ENCODE measurements at regions not wholly inside any gene's neighbourhood (a gene's known extent, or its start where the extent isn't known, plus 50 kb on each side); places are given as distances from the start of the nearest gene placed in this dataset.

DNA sequence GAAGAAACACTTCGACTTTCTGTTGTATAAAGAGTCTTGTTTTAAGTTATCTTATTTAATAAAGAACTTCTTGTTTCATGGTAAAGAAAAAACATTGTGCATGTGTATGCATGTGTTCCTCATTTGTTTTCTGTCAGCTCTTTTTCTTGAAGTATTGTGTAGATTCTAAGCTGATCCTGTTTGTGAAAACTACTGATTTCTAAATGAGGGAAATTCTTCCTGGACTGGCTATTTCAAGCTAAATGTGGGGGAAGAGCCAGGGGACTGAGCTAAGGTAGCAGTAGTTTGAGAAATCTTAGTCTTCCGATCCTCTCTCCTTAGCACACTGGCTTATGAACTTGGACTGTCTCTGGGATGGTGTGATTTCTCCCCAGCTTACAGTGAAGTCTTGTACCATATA, 56.4 kb upstream of the RBMS1 start:
- whole genome bisulfite sequencing, result 74% methylated on average over 2 of the region's 2 CpGs
- Histone ChIP-seq H3K27me3 (no peaks in the 10 kb centered on the region), H3K27ac (no peak overlapping the region), H3K36me3 (no peaks in the 10 kb centered on the region), H3K9me3 (no peaks in the 10 kb centered on the region), H3K4me3 (no peak overlapping the region), H3K4me1 (no peaks in the 10 kb centered on the region)
- DNase-seq (ENCODE audit: low spot score in 2 of 2), result no peak
- TF ChIP-seq, protein P1, sequence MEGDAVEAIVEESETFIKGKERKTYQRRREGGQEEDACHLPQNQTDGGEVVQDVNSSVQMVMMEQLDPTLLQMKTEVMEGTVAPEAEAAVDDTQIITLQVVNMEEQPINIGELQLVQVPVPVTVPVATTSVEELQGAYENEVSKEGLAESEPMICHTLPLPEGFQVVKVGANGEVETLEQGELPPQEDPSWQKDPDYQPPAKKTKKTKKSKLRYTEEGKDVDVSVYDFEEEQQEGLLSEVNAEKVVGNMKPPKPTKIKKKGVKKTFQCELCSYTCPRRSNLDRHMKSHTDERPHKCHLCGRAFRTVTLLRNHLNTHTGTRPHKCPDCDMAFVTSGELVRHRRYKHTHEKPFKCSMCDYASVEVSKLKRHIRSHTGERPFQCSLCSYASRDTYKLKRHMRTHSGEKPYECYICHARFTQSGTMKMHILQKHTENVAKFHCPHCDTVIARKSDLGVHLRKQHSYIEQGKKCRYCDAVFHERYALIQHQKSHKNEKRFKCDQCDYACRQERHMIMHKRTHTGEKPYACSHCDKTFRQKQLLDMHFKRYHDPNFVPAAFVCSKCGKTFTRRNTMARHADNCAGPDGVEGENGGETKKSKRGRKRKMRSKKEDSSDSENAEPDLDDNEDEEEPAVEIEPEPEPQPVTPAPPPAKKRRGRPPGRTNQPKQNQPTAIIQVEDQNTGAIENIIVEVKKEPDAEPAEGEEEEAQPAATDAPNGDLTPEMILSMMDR (IDR thresholded peaks at IDR 0.05), result no peak
- TF ChIP-seq EP300 (IDR thresholded peaks at IDR 0.05), result no peak
- TF ChIP-seq POLR2AphosphoS5 (IDR thresholded peaks at IDR 0.05), result no peak
- no peak for TF ChIP-seq POLR2A (IDR thresholded peaks at IDR 0.05)

DNA sequence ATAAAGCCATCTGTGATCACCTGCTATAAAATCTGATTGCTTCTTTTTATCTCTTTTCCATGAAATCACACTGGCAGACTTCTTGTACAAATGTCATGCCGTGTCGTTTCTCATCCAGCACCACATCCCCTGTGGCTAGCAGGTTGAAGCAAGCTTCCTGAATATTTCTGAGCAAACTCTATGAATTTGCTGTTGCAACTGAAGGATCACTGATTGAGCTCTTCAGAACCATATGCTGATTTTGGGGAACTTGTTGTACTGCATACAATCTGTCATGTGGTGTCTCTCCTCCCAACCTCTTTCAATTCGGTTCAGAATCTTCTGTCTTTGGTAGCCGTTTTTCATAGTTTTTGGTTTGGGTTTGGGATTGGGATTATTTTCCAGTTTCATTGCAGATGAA, 57.7 kb upstream of the RBMS1 start:
- Histone ChIP-seq H3K4me3 (no peak overlapping the region), H3K9me3 (no peaks in the 10 kb centered on the region), H3K27ac (no peak overlapping the region), H3K36me3 (no peaks in the 10 kb centered on the region), H3K27me3 (no peaks in the 10 kb centered on the region), H3K4me1 (no peaks in the 10 kb centered on the region)
- WGBS, result 36% methylated on average over 4 of the region's 4 CpGs
- no peak for DNase-seq (ENCODE audit: low spot score in 2 of 2)
- TF ChIP-seq POLR2AphosphoS5 (IDR thresholded peaks at IDR 0.05) (no peak), POLR2A (IDR thresholded peaks at IDR 0.05) (no peak), EP300 (IDR thresholded peaks at IDR 0.05) (no peak)
- TF ChIP-seq, protein P1 (IDR thresholded peaks at IDR 0.05), result no peak

DNA sequence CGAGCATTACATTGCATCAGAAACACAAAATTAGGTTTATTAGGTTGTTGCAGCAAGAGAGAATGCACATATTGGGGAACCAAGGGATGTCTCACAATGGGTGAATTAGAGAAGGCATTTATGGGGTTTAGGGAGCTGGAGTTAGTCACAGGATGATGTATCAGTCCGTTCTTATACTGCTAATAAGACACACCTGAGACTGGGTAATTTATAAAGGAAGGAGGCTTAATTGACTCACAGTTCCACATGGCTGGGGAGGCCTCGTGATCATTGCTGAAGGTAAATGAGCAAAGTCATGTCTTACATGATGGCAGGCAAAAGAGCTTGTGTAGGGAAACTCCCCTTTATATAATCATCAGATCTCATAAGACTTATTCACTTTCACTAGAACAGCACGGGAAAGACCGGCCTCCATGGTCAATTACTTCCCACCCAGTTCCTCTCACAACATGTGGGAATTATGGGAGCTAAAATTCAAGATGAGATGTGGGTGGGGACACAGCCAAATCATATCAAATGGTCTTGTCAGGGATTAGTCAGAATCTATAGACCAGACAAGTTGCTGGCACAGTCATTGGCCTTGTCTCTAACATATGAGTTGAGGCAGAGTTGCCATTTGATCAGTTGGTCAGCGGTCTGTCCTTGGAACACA, 61.9 kb upstream of the RBMS1 start:
- no peaks in the 10 kb centered on the region for H3K9me3 ChIP-seq
- 93% methylated on average over 6 of the region's 6 CpGs for WGBS
- DNase-seq (ENCODE audit: low spot score in 2 of 2), result no peak
- no peak overlapping the region for H3K27ac ChIP-seq
- TF ChIP-seq EP300 (IDR thresholded peaks at IDR 0.05) (no peak), POLR2A (IDR thresholded peaks at IDR 0.05) (no peak), POLR2AphosphoS5 (IDR thresholded peaks at IDR 0.05) (no peak)
- TF ChIP-seq, protein P1 (IDR thresholded peaks at IDR 0.05), result no peak
- no peaks in the 10 kb centered on the region for H3K27me3 ChIP-seq
- no peaks in the 10 kb centered on the region for H3K4me1 ChIP-seq
- no peaks in the 10 kb centered on the region for H3K36me3 ChIP-seq
- no peak overlapping the region for H3K4me3 ChIP-seq

DNA sequence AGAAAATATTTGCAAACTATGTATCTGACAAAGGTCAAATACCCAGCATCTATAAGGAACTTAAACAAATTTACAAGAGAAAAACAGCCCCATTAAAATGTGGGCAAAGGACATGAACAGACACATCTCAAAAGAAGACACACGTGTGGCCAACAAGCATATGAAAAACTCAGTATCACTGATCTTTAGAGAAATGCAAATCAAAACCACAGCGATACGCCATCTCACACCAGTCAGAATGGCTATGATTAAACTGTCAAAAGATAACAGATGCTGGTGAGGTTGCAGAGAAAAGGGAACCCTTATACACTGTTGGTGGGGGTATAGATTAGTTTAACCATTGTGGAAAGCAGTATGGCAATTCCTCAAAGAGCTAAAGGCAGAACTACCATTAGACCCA, 64.3 kb upstream of the RBMS1 start:
- 52% methylated on average over 3 of the region's 3 CpGs for WGBS
- TF ChIP-seq, protein P1 (IDR thresholded peaks at IDR 0.05), result no peak
- TF ChIP-seq POLR2AphosphoS5 (IDR thresholded peaks at IDR 0.05) (no peak), POLR2A (IDR thresholded peaks at IDR 0.05) (no peak), EP300 (IDR thresholded peaks at IDR 0.05) (no peak)
- Histone ChIP-seq H3K27me3 (no peaks in the 10 kb centered on the region), H3K4me1 (no peaks in the 10 kb centered on the region), H3K4me3 (no peak overlapping the region), H3K36me3 (no peaks in the 10 kb centered on the region), H3K27ac (no peak overlapping the region), H3K9me3 (no peaks in the 10 kb centered on the region)
- DNase-seq (ENCODE audit: low spot score in 2 of 2), result no peak

DNA sequence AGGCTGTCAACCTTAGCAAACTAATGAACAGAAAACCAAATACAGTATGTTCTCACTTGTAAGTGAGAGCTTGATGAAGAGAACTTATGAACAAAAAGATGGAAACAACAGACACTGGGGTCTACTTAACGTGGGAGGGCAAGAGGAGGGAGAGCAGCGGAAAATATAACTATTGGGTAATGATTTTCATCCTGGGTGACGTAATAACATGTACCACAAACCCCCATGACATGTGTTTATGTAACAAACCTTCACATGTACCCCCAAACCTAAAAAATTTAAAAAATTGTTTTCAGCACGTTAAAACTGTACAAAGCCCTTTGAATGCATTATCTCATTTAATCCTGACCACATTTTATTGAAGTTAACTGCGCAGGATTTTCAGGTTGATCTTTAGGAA, 64.9 kb upstream of the RBMS1 start:
- no peak overlapping the region for H3K4me3 ChIP-seq
- H3K4me1 ChIP-seq, result no peaks in the 10 kb centered on the region
- no peaks in the 10 kb centered on the region for H3K9me3 ChIP-seq
- no peaks in the 10 kb centered on the region for H3K36me3 ChIP-seq
- no peak overlapping the region for H3K27ac ChIP-seq
- TF ChIP-seq EP300 (IDR thresholded peaks at IDR 0.05), result no peak
- TF ChIP-seq POLR2A (IDR thresholded peaks at IDR 0.05), result no peak
- TF ChIP-seq POLR2AphosphoS5 (IDR thresholded peaks at IDR 0.05), result no peak
- TF ChIP-seq, protein P1 (IDR thresholded peaks at IDR 0.05), result no peak
- DNase-seq (ENCODE audit: low spot score in 2 of 2), result no peak
- WGBS, result 96% methylated on average over 5 of the region's 5 CpGs
- H3K27me3 ChIP-seq, result no peaks in the 10 kb centered on the region
